ENCODE measurements at regions not wholly inside any gene's neighbourhood (a gene's known extent, or its start where the extent isn't known, plus 50 kb on each side); places are given as distances from the start of the nearest gene placed in this dataset.

DNA sequence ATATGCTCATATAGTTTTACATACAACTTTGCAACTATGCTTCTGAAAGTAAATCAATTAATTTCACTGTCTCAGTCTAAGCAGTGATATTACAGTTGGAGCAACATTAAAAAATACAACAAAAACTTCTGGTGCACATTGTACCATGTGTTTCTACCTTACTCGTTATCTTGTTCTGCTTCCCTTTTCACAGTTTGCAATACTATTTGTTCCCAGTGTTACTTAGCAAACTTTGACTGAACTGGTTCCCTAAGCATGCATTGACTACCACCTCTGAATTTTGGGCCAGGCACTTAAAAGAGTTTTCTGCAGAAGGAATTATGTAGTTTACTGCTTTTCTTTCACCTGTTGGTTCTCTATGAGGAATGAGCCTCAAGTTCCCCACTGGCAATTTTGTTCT, 152.7 kb downstream of the SEC61B start:
- TF ChIP-seq GATA2 (IDR thresholded peaks at IDR 0.05; ENCODE audit: low read depth, low read length) (no peak), GATA3 (IDR thresholded peaks at IDR 0.05; ENCODE audit: low read depth, low read length) (no peak)
